Loucy (cell line): ENCODE measurements at regions not wholly inside any gene's neighbourhood (a gene's known extent, or its start where the extent isn't known, plus 50 kb on each side); places are given as distances from the start of the nearest gene placed in this dataset.

Experiments used
- EZH2phosphoT487 ChIP-seq: fragments of 200-600 bp; IDR thresholded peaks from 2 replicates; pipeline ENCODE4 v1.6.1; 2018; ENCODE audit warnings: antibody characterized with exemption, mild to moderate bottlenecking, moderate library complexity, borderline replicate concordance
- TF ChIP-seq, protein P1 (sequence below): fragments of 200-600 bp; sonication (generic); conservative IDR thresholded peaks from 2 replicates; pipeline ENCODE4 v1.5.1; 2014; ENCODE audit warnings: mild to moderate bottlenecking, antibody characterized with exemption, low read length

DNA sequence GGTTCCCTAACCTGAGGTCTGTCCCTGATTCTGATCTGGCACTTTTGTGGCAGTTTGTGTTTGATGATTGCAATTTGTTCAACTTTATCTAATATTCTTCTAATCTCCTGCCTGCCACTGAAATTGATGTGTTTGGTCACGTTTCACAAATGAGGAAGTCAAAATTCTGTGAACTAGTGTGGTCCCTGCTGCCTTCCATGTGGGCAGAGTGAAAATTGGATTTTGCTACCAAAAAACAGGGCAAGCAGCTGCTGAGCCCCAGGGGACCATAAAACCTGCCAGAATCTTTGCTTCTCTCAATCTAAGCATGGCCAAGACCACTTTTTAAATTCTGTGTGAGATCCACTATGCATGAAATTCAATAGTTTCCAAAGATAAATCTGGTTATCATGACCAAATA lies 195.5 kb upstream of the CYRIA start:
- TF ChIP-seq, protein P1, sequence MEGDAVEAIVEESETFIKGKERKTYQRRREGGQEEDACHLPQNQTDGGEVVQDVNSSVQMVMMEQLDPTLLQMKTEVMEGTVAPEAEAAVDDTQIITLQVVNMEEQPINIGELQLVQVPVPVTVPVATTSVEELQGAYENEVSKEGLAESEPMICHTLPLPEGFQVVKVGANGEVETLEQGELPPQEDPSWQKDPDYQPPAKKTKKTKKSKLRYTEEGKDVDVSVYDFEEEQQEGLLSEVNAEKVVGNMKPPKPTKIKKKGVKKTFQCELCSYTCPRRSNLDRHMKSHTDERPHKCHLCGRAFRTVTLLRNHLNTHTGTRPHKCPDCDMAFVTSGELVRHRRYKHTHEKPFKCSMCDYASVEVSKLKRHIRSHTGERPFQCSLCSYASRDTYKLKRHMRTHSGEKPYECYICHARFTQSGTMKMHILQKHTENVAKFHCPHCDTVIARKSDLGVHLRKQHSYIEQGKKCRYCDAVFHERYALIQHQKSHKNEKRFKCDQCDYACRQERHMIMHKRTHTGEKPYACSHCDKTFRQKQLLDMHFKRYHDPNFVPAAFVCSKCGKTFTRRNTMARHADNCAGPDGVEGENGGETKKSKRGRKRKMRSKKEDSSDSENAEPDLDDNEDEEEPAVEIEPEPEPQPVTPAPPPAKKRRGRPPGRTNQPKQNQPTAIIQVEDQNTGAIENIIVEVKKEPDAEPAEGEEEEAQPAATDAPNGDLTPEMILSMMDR, result no peak
- TF ChIP-seq EZH2phosphoT487, result no peak
